ENCODE measurements at regions not wholly inside any gene's neighbourhood (a gene's known extent, or its start where the extent isn't known, plus 50 kb on each side); places are given as distances from the start of the nearest gene placed in this dataset.

DNA sequence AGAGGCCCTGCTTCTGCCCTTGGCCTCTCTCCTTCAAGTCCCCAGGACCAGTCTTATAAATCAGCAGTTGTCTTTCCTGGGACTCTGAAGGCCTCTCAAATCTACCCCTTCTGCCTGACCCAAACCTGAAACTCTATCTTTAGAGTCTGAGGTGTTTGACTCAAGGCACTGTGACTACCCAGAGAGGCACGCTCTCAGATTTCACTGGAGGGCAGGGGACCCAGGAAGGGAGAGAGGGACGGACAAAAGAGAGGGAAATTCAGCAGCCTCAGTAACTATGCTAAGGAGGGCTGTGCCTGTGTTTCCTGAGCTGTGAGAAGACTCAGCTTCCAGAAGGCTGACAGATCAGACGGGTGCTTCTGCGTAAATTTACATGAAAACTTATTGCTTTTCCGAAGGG lies 217.8 kb downstream of the HAUS1 start:
- Histone ChIP-seq H3K4me2 (ENCODE audit: low read length) (no peak overlapping the region), H3K27me3 (ENCODE audit: control insufficient read depth, low read length) (0 out of 2 replicates have a peak, but pooled peaks cover 3% of the 10 kb centered on the region), H3F3A (ENCODE audit: control insufficient read depth, insufficient read depth) (no peaks in the 10 kb centered on the region), H4K20me1 (ENCODE audit: control insufficient read depth, insufficient read depth, low read depth, low read length) (no peaks in the 10 kb centered on the region), H3K27ac (ENCODE audit: low read depth, low read length) (no peak overlapping the region), H3K36me3 (ENCODE audit: control insufficient read depth, low read length) (no peaks in the 10 kb centered on the region), H3K79me2 (ENCODE audit: control insufficient read depth, low read length) (no peaks in the 10 kb centered on the region), H3K4me1 (ENCODE audit: control insufficient read depth, low read length) (peaks cover 12% of the 10 kb centered on the region), H3K4me3 (ENCODE audit: low read length) (no peak overlapping the region), H3K9me2 (replicated peaks; ENCODE audit: control insufficient read depth, low read length) (no peaks in the 10 kb centered on the region), H3K9me3 (ENCODE audit: control insufficient read depth, insufficient read depth, low read length) (no peaks in the 10 kb centered on the region)
- TF ChIP-seq CTCF (IDR thresholded peaks at IDR 0.05; ENCODE audit: low read depth, low read length, poor library complexity, severe bottlenecking) (no peak), EZH2phosphoT487 (IDR thresholded peaks at IDR 0.05; ENCODE audit: borderline replicate concordance, low read length) (no peak)

- Histone ChIP-seq H3K4me3 (ENCODE audit: low read length) (no peak overlapping the region), H3F3A (ENCODE audit: control insufficient read depth, insufficient read depth) (no peaks in the 10 kb centered on the region), H3K4me2 (ENCODE audit: low read length) (no peak overlapping the region), H3K4me1 (ENCODE audit: control insufficient read depth, low read length) (peaks cover 12% of the 10 kb centered on the region), H3K27ac (ENCODE audit: low read depth, low read length) (no peak overlapping the region), H3K36me3 (ENCODE audit: control insufficient read depth, low read length) (no peaks in the 10 kb centered on the region), H3K9me2 (replicated peaks; ENCODE audit: control insufficient read depth, low read length) (no peaks in the 10 kb centered on the region), H3K79me2 (ENCODE audit: control insufficient read depth, low read length) (no peaks in the 10 kb centered on the region), H3K27me3 (ENCODE audit: control insufficient read depth, low read length) (0 out of 2 replicates have a peak, but pooled peaks cover 2% of the 10 kb centered on the region), H4K20me1 (ENCODE audit: control insufficient read depth, insufficient read depth, low read depth, low read length) (no peaks in the 10 kb centered on the region), H3K9me3 (ENCODE audit: control insufficient read depth, insufficient read depth, low read length) (no peaks in the 10 kb centered on the region)
- no peak for TF ChIP-seq CTCF (IDR thresholded peaks at IDR 0.05; ENCODE audit: low read depth, low read length, poor library complexity, severe bottlenecking)
- no peak for TF ChIP-seq EZH2phosphoT487 (IDR thresholded peaks at IDR 0.05; ENCODE audit: borderline replicate concordance, low read length)
Observed at GRCh38 chr18:46322411-46322891, 218.3 kb downstream of the HAUS1 start.

DNA sequence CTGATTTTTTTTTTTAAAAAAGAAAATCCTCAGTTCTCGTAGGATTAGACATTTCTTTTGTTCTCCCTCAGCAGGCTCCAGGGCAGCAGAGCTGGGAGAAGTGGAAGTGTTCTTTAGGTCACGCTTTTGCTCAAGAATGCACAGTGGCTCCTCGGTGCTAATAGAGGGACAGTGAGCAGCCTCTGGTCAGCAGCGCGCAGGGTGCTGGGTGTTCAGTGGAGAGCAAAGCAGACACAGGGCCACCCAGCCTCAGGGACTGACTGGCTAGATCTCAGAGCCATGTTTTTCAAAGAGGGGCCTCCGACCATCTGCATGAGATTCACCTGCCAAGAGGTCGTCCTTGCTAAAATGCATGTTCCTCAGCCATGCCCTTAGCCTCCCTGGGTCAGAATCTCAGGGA lies 218.8 kb downstream of the HAUS1 start:
- Histone ChIP-seq H3K4me3 (ENCODE audit: low read length) (no peak overlapping the region), H3K4me1 (ENCODE audit: control insufficient read depth, low read length) (peaks cover 12% of the 10 kb centered on the region), H4K20me1 (ENCODE audit: control insufficient read depth, insufficient read depth, low read depth, low read length) (no peaks in the 10 kb centered on the region), H3K9me2 (replicated peaks; ENCODE audit: control insufficient read depth, low read length) (no peaks in the 10 kb centered on the region), H3K27me3 (ENCODE audit: control insufficient read depth, low read length) (no peaks in the 10 kb centered on the region), H3K4me2 (ENCODE audit: low read length) (no peak overlapping the region), H3F3A (ENCODE audit: control insufficient read depth, insufficient read depth) (no peaks in the 10 kb centered on the region), H3K36me3 (ENCODE audit: control insufficient read depth, low read length) (no peaks in the 10 kb centered on the region), H3K27ac (ENCODE audit: low read depth, low read length) (no peak overlapping the region), H3K9me3 (ENCODE audit: control insufficient read depth, insufficient read depth, low read length) (no peaks in the 10 kb centered on the region), H3K79me2 (ENCODE audit: control insufficient read depth, low read length) (no peaks in the 10 kb centered on the region)
- TF ChIP-seq EZH2phosphoT487 (IDR thresholded peaks at IDR 0.05; ENCODE audit: borderline replicate concordance, low read length), result no peak
- TF ChIP-seq CTCF (IDR thresholded peaks at IDR 0.05; ENCODE audit: low read depth, low read length, poor library complexity, severe bottlenecking), result no peak

Data from DOHH2 (cell line).